ENCODE measurements at regions not wholly inside any gene's neighbourhood (a gene's known extent, or its start where the extent isn't known, plus 50 kb on each side); places are given as distances from the start of the nearest gene placed in this dataset.

- intact Hi-C loops (cut with micrococcal nuclease) = no loop called here
- no peaks in the 10 kb centered on the region for H3K9me3 Mint-ChIP-seq
- H3K4me1 Mint-ChIP-seq = no peaks in the 10 kb centered on the region
Observed at GRCh38 chr2:155645791-155646190, 686.7 kb downstream of the NR4A2 start.

GRCh38 chr2:155643056-155643775 is 689.3 kb downstream of the NR4A2 start:
- intact Hi-C loops (cut with micrococcal nuclease) = no loop called here
- H3K36me3 Mint-ChIP-seq (ENCODE audit: low read depth) = no peaks in the 10 kb centered on the region
- no peaks in the 10 kb centered on the region for H3K27me3 Mint-ChIP-seq
- H3K4me3 Mint-ChIP-seq = no peak overlapping the region
- no peaks in the 10 kb centered on the region for H3K9me3 Mint-ChIP-seq
- H3K4me1 Mint-ChIP-seq = no peaks in the 10 kb centered on the region
- DNase-seq = no peak
- no peak overlapping the region for H3K27ac Mint-ChIP-seq

More at GRCh38 chr2:155645791-155646190, 686.7 kb downstream of the NR4A2 start:
- Mint-ChIP-seq H3K27me3 (no peaks in the 10 kb centered on the region), H3K4me3 (no peak overlapping the region), H3K36me3 (ENCODE audit: low read depth) (no peaks in the 10 kb centered on the region), H3K27ac (no peak overlapping the region)
- DNase-seq = no peak

GRCh38 chr2:155633887-155634570 is 698.5 kb downstream of the NR4A2 start:
- H3K9me3 Mint-ChIP-seq = no peaks in the 10 kb centered on the region
- no peak for DNase-seq
- H3K4me3 Mint-ChIP-seq = no peak overlapping the region
- no peak overlapping the region for H3K27ac Mint-ChIP-seq
- intact Hi-C loops (cut with micrococcal nuclease) = no loop called here
- H3K27me3 Mint-ChIP-seq = no peaks in the 10 kb centered on the region
- no peaks in the 10 kb centered on the region for H3K36me3 Mint-ChIP-seq (ENCODE audit: low read depth)
- H3K4me1 Mint-ChIP-seq = no peaks in the 10 kb centered on the region

- H3K27me3 Mint-ChIP-seq = no peaks in the 10 kb centered on the region
- H3K4me3 Mint-ChIP-seq = no peak overlapping the region
- intact Hi-C loops (cut with micrococcal nuclease) = no loop called here
- DNase-seq = no peak
- H3K36me3 Mint-ChIP-seq (ENCODE audit: low read depth) = no peaks in the 10 kb centered on the region
- no peaks in the 10 kb centered on the region for H3K9me3 Mint-ChIP-seq
- no peaks in the 10 kb centered on the region for H3K4me1 Mint-ChIP-seq
- no peak overlapping the region for H3K27ac Mint-ChIP-seq
Observed at GRCh38 chr2:155633060-155633839, 699.3 kb downstream of the NR4A2 start.

- Mint-ChIP-seq H3K9me3 (no peaks in the 10 kb centered on the region), H3K27me3 (no peaks in the 10 kb centered on the region), H3K27ac (no peak overlapping the region), H3K4me3 (no peak overlapping the region), H3K4me1 (no peaks in the 10 kb centered on the region), H3K36me3 (ENCODE audit: low read depth) (no peaks in the 10 kb centered on the region)
- intact Hi-C loops (cut with micrococcal nuclease) = no loop called here
- DNase-seq = no peak
Observed at GRCh38 chr2:155630760-155631159, 701.8 kb downstream of the NR4A2 start.

GRCh38 chr2:155622443-155622842 is 710.1 kb downstream of the NR4A2 start:
- Mint-ChIP-seq H3K9me3 (no peaks in the 10 kb centered on the region), H3K4me3 (no peak overlapping the region), H3K27ac (no peak overlapping the region), H3K36me3 (ENCODE audit: low read depth) (no peaks in the 10 kb centered on the region), H3K4me1 (no peaks in the 10 kb centered on the region), H3K27me3 (no peaks in the 10 kb centered on the region)
- intact Hi-C loops (cut with micrococcal nuclease) = no loop called here
- DNase-seq = no peak

- intact Hi-C loops (cut with micrococcal nuclease) = no loop called here
- no peak overlapping the region for H3K27ac Mint-ChIP-seq
- no peak for DNase-seq
- H3K36me3 Mint-ChIP-seq (ENCODE audit: low read depth) = no peaks in the 10 kb centered on the region
- H3K4me3 Mint-ChIP-seq = no peak overlapping the region
- H3K27me3 Mint-ChIP-seq = no peaks in the 10 kb centered on the region
- peaks cover 3% of the 10 kb centered on the region for H3K9me3 Mint-ChIP-seq
- no peaks in the 10 kb centered on the region for H3K4me1 Mint-ChIP-seq
Observed at GRCh38 chr2:155600914-155601760, 731.4 kb downstream of the NR4A2 start.

- H3K4me1 Mint-ChIP-seq = no peaks in the 10 kb centered on the region
- H3K9me3 Mint-ChIP-seq = peaks cover 3% of the 10 kb centered on the region
- no peaks in the 10 kb centered on the region for H3K36me3 Mint-ChIP-seq (ENCODE audit: low read depth)
- H3K27me3 Mint-ChIP-seq = no peaks in the 10 kb centered on the region
- H3K4me3 Mint-ChIP-seq = no peak overlapping the region
- H3K27ac Mint-ChIP-seq = no peak overlapping the region
- intact Hi-C loops (cut with micrococcal nuclease) = no loop called here
- no peak for DNase-seq
Observed at GRCh38 chr2:155600296-155600695, 732.2 kb downstream of the NR4A2 start.

- Mint-ChIP-seq H3K4me3 (no peak overlapping the region), H3K4me1 (no peaks in the 10 kb centered on the region)
- intact Hi-C loops (cut with micrococcal nuclease) = no loop called here
Observed at GRCh38 chr2:155599834-155600233, 732.7 kb downstream of the NR4A2 start.

GRCh38 chr2:155583674-155584195 is 748.8 kb downstream of the NR4A2 start:
- DNase-seq = no peak
- H3K4me1 Mint-ChIP-seq = no peaks in the 10 kb centered on the region
- H3K4me3 Mint-ChIP-seq = no peak overlapping the region
- H3K27me3 Mint-ChIP-seq = no peaks in the 10 kb centered on the region
- no peak overlapping the region for H3K27ac Mint-ChIP-seq
- intact Hi-C loops (cut with micrococcal nuclease) = no loop called here
- no peaks in the 10 kb centered on the region for H3K36me3 Mint-ChIP-seq (ENCODE audit: low read depth)
- no peaks in the 10 kb centered on the region for H3K9me3 Mint-ChIP-seq

More at GRCh38 chr2:155599834-155600233, 732.7 kb downstream of the NR4A2 start:
- H3K9me3 Mint-ChIP-seq = peaks cover 3% of the 10 kb centered on the region
- H3K36me3 Mint-ChIP-seq (ENCODE audit: low read depth) = no peaks in the 10 kb centered on the region
- H3K27me3 Mint-ChIP-seq = no peaks in the 10 kb centered on the region
- H3K27ac Mint-ChIP-seq = no peak overlapping the region
- DNase-seq = no peak

GRCh38 chr2:155574941-155575340 is 757.6 kb downstream of the NR4A2 start:
- no peak for DNase-seq
- Mint-ChIP-seq H3K4me3 (no peak overlapping the region), H3K9me3 (no peaks in the 10 kb centered on the region), H3K27ac (no peak overlapping the region), H3K36me3 (ENCODE audit: low read depth) (no peaks in the 10 kb centered on the region), H3K4me1 (no peaks in the 10 kb centered on the region), H3K27me3 (no peaks in the 10 kb centered on the region)
- intact Hi-C loops (cut with micrococcal nuclease) = no loop called here

GRCh38 chr2:155547571-155547970 is 785.0 kb downstream of the NR4A2 start:
- no peaks in the 10 kb centered on the region for H3K4me1 Mint-ChIP-seq
- no peak overlapping the region for H3K27ac Mint-ChIP-seq
- DNase-seq = no peak
- intact Hi-C loops (cut with micrococcal nuclease) = no loop called here
- H3K27me3 Mint-ChIP-seq = no peaks in the 10 kb centered on the region
- H3K9me3 Mint-ChIP-seq = no peaks in the 10 kb centered on the region
- H3K36me3 Mint-ChIP-seq (ENCODE audit: low read depth) = no peaks in the 10 kb centered on the region
- H3K4me3 Mint-ChIP-seq = no peak overlapping the region

- no peak for DNase-seq
- H3K4me3 Mint-ChIP-seq = no peak overlapping the region
- intact Hi-C loops (cut with micrococcal nuclease) = no loop called here
- H3K4me1 Mint-ChIP-seq = no peaks in the 10 kb centered on the region
- no peaks in the 10 kb centered on the region for H3K36me3 Mint-ChIP-seq (ENCODE audit: low read depth)
- no peaks in the 10 kb centered on the region for H3K9me3 Mint-ChIP-seq
- H3K27ac Mint-ChIP-seq = no peak overlapping the region
- no peaks in the 10 kb centered on the region for H3K27me3 Mint-ChIP-seq
Observed at GRCh38 chr2:155546721-155547555, 785.6 kb downstream of the NR4A2 start.

Data from activated CD4-positive, alpha-beta T cell treated with anti-CD3 and anti-CD28 coated beads, Interleukin-2, amount 10 ng/mL, durations not matched to agents 24 days and 14 days (primary cell).